ENCODE measurements at regions not wholly inside any gene's neighbourhood (a gene's known extent, or its start where the extent isn't known, plus 50 kb on each side); places are given as distances from the start of the nearest gene placed in this dataset.

DNA sequence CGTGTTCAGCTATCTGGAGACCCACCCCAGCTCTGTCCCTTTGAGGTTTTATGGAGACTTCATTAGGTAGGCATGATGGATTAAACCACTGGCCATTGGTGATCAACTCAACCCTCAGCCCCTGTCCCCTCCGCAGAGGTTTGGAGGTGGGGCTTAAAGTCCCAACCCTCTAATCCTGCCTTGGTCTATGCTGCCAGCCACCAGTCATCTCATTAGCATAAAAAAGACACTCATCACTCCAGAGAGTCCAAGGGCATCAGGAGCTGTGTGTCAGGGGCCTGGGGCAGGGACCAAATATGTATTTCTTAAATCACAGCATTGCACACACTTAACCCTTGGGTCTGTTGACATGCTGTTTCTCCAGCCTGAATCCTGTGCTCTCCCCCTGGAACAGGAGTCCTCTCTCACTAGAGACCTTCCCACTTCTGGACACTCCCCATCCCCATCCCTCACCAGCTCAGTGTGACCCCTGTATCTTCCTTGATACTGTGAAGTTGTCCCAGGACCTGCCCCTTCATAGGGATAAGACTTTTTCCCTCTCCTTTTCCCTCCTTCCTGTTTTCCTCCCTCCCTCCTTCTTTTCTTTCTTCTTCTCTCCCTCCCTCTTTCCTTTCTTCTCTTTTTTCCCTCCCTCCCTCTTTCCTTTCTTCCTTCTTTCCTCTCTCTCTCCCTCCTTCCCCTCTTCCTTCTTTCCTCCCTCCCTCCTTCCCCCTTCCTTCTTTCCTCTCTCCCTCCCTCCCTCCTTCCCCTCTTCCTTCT, 54.7 kb upstream of the CLMN start:
- DNase-seq (no peak), ATAC-seq (no peak)
- Mint-ChIP-seq H3K4me1 (ENCODE audit: low read depth) (no peaks in the 10 kb centered on the region), H3K27me3 (ENCODE audit: low read depth) (peaks cover 26% of the 10 kb centered on the region), H3K36me3 (ENCODE audit: low read depth) (no peaks in the 10 kb centered on the region), H3K4me3 (no peak overlapping the region), H3K9me3 (ENCODE audit: insufficient read depth) (peaks cover 6% of the 10 kb centered on the region), H3K27ac (no peak overlapping the region)
- POLR2A ChIA-PET = no interaction called here
- CTCF ChIA-PET = no interaction called here

- Mint-ChIP-seq H3K36me3 (ENCODE audit: low read depth) (no peaks in the 10 kb centered on the region), H3K27ac (no peak overlapping the region), H3K4me1 (ENCODE audit: low read depth) (no peaks in the 10 kb centered on the region), H3K4me3 (no peak overlapping the region), H3K27me3 (ENCODE audit: low read depth) (peaks cover 24% of the 10 kb centered on the region), H3K9me3 (ENCODE audit: insufficient read depth) (no peaks in the 10 kb centered on the region)
- DNase-seq (no peak), ATAC-seq (no peak)
- ChIA-PET CTCF (interaction anchor here (1.9 kb wide), 1 partner anchor 9 kb away, joined by 5 read pairs; no protein-coding TSS in a partner anchor), POLR2A (no interaction called here)
Measured at GRCh38 chr14:95370076-95370475, 50.4 kb upstream of the CLMN start.
